ENCODE measurements at regions not wholly inside any gene's neighbourhood (a gene's known extent, or its start where the extent isn't known, plus 50 kb on each side); places are given as distances from the start of the nearest gene placed in this dataset.

DNA sequence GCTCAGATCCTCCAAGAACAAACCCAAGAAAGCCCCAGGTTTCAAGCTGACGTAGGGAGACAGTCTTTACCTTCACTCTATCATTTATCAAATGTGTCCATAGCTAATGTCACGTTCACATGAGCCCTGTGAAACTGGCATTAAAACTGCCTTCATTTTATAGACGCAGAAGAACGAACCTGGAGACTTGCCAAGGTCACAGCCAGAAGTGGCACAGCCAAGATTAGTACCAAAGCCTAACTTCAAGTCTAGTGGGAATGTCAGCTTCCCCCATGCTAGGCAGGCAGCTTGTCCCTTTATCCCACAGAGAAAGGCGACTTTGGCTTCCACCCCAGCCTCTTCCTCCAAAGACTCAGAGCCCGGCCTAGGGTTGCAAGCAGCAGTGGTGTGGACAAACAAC, 517.2 kb downstream of the SHQ1 start:
- peak in 3 of 51 donors; percentile 5 to 31 (median 7) for DNase-seq

DNA sequence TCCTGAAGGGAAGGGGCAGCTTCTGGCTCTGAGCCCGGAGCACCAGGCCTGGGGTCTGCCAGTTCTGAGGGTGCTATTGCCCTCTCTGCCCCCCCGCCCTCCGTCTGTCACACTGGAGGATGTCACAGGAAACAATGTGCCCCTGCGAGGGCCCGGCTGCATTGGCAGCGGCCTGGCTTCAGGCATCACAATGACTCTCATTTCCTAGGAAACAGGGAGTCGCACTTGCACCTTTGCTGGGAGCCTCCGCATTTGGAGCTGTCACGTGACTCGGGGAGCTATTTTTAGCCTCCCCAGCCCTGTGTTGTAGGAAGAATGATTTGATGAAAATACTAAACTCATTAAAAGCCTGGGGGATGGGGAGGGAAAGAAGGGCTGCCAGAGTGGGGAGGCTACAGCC, 518.9 kb downstream of the SHQ1 start:
- peak in 46 of 51 donors; percentile 7 to 84 (median 58) for DNase-seq

DNA sequence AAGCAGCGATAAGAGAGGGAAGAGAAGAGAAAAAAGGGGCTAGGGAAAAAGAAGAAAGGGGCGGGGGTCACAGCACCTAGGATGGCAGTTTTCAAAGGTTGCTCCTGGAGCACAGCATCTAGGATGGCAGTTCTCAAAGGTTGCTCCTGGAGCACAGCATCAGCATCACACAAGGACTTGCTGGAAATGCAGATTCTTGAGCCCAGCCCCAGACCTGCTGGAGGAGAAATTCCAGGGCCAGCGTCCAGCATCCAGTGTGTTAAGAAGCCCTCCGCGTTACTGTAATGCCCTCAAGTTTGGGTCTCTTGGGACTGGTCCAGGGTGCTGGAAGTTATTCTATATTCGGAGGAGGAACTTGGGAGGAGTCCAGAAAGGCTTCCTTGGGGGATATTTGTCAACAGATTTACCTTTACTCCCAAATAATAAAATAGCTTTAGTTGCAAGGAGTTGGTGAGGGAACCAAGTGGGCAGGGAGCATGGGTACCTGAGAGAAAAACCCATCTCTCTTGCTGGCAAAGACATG, 519.4 kb downstream of the SHQ1 start:
- DNase-seq = peak in 1 of 51 donors; percentile 10

DNA sequence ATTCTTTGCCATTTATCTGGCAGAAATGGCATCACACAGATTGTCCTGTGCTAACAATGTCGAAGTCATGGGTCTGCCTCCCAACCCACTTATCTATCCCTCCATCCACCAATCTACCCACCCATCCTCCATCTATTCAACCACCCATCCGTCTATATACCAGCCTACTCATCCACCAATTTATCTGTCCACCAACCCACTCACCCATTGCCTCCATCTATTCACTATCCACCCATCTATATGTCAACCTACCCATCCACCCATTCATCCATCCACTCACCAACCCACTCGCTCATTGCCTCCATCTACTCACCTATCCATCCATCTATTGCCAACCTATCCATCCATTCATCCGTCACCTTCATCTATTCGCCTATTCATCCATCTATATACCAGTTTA, 521.2 kb downstream of the SHQ1 start:
- no peak for DNase-seq

DNA sequence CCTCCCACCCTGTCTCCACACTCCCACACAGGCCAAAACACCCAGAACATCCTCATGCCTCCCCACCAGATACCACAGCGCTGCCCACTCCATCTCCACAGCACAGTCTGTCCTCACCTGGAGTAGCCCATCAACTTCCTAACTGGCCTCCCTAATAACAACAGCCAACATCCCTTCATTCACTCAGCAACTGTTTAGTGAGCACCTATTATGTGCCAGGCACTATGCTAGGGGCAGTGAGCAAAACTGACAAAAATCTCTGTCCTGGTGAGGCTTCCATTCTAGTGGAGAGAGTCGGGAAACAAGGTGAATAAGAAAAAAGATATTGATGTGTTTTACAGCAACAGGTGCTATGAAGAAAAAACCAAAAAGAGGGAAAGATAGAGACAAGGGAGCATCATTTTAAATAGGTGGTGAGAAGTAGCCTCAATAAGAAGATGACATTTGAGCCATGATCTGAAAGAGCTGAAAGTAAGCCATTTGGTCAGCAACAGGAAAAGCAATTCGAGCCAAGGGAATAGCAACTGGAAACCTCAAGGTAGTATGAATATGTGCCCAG, 523.9 kb downstream of the SHQ1 start:
- no peak for DNase-seq

DNA sequence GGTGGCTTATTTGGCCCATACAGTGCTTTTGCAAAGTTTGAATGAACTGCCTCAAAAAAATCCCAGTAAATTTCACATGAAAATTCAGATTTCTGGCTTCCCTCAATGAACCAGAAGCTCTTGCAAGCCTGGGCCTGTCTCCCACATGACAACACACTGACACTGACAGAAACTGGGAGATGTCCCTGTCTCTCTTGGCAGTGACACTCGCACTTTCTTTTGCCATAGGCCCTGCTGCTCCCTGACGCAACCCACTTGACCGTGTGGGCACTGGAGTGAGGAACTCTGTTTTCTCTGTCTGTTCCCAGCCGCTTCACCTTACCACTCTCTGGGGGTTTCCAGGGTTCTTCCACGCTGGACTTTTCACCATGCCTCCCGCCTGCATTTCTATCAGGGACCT, 524.5 kb downstream of the SHQ1 start:
- no peak for DNase-seq

DNA sequence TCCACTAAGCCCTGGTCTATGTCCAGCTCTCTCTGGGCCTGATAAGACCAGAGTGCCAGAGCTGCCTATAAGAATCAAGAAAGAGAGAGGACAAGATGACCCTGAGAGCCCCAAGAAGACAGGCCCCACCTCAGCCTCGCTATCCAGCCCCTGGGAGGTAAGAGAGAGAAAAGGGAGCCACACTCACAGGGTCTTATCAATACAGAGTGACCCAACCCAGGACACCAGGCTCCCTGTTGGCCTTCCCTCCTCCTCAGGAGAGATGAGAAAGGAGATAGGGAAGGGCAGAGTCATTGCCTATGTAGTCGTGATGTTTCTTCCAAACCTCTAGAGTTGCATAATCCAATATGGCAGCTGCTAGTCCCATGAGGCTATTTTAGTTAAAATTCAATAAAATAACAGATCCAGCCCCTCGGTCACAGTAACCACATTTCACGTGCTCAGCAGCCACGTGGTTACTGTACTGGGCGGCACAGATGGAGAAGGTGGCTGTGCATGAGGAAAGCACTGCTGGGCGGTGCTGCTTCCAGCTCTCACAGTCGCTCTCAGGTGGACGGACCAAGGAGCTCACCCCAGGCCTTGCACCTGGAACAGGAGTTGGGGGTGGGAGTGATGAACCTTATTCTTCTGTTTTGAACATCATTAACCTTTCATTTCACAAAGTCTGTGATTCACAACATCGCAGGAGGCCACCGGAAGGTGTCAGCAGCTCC, 525.8 kb downstream of the SHQ1 start:
- DNase-seq = no peak

DNA sequence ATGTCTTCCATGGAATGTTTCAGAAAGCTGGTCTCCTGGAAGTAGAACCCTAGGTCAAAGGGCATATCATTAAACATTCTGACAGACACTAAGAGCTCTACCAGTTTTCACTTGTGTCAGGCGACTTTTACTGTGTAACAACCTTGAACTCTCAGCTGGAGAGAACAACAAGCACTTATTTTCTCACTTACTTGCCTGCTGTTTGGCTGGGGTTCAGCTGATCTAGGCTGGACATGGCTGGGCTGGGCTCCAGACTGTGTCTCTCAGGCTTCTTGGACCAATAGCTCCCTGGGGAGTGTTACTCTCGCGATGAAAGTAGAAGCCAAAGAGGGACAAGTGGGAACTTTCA, 527.3 kb downstream of the SHQ1 start:
- no peak for DNase-seq

DNA sequence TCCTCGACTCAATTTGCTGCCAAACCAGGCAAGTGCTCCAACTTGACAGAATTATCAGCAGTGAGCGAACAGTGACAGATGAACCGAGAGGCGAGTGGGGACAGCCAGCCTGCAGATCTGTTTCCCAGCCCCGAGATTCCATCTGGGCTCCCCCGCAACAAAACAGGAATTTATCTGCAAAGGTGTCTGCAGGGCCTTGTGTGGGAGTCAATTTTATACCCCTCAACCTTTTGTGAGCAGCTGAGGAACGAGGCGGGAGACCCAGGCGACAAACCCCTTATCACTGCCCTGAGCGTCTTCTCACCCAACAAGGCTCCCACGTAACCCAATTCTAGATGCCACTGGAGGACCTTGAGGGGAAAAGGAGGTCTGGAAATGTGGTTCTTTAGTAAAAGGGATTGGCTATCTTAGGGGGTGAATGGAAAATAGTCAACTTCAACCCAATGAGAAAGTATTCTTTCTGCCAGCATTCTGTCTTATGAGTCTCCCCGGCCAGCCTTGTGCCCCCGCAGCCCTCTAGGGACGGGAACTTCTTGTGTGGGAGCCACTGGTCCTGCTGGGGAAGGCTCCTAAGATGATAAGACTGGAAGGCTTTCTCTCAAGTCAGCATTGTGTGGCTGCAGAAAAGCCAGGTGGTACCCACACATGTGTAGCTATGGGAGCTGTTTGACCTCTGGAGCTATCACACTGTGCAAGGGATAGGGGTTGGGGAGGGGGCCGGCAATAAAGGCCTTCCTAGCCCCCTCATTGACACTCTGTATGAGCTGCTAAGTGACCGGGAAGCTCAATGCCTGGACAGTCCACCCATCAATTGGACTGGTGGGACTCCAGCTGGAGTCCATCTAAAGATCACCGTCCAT, 527.9 kb downstream of the SHQ1 start:
- DNase-seq = no peak

DNA sequence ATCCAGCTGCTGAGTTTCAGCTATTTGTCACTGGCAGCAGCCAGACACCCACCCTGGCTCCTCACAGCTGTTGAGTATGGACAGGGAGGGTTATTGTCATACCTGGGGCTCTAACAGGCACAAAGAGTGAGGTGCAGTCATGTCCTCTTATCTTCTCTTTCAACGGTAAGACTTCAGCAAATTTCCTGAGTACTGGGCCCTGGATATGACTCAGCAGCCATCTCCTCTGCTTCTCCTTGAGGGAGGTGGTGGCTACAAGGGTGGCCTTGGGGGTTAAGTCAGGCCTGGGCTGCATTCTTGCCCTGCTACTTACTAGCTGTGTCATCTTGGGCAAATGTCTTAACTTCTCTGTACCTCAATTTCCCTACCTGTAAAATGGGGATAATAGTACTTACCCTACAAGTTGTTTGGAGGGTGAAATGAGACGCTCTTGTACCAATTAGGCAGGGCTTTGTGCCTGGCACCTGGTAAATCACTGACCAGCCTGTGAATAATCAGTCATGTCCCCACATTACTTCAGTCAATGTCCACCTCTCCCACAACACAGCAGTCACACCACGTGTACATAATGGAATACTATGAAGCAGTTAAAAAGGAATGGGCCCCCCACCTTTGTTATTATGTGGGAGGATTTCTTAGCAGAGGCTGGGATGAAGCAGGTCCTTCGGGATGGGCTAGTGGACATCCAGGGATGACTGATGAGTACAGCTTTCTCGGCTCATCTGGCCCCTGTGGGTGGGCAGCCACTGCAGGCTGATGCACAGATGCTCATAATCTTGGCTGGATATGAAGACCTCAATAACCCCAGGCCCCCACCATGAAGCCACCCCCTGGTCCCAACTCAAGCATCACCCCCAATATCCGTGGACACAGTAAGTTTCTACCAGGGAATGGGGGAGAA, 528.8 kb downstream of the SHQ1 start:
- no peak for DNase-seq

DNA sequence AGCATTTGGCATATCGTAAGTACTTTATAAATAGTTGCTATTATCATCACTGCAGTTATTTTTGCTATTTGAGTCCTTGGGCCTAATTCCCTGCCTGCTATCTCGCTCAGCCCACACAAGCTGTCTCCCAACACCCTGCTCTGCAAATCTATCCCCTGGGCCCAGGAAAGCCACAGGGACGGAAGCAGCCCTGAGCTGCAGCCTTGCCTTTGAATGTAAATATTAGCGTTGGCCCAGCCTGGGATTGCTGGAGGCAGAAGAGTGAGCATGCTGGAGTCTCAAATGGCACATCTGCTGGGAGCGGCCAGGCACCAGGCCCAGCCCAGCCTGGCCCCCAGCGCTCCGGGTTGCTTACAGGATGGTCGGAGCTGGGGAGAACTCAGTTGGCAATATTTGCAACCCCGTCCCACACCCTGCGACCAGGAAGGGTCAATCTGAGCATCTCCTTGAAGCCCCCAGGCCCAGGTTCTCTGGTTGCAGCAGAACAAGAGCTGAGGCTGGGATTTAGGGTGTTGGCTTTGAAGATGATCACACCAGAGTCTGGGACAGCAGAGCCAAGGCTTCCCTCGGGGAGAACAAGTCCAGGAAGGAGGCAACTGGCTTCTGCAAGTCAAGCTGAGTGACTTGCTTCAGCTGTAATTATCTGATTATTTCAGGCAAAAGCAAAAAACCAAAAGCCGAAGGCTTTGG, 529.6 kb downstream of the SHQ1 start:
- DNase-seq = no peak

DNA sequence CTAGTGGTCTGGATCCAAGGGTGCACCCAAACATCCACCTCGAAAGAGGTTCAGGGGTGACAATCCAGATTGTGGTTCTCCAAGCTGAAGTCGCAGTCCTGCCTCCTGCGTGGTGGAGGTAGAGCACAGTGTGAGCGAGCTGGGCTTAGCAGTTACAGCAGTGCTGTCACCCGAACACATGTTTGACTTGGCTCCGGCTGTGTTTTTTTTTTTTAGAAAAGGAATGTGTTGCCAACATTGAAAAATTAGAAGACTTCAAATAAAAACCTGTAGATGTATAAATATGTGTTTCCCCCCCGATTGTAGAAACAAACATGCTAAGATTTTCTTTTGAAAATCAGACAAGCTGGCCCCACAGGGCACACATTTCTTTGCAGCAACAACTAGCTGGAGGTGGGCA, 530.8 kb downstream of the SHQ1 start:
- DNase-seq = no peak

DNA sequence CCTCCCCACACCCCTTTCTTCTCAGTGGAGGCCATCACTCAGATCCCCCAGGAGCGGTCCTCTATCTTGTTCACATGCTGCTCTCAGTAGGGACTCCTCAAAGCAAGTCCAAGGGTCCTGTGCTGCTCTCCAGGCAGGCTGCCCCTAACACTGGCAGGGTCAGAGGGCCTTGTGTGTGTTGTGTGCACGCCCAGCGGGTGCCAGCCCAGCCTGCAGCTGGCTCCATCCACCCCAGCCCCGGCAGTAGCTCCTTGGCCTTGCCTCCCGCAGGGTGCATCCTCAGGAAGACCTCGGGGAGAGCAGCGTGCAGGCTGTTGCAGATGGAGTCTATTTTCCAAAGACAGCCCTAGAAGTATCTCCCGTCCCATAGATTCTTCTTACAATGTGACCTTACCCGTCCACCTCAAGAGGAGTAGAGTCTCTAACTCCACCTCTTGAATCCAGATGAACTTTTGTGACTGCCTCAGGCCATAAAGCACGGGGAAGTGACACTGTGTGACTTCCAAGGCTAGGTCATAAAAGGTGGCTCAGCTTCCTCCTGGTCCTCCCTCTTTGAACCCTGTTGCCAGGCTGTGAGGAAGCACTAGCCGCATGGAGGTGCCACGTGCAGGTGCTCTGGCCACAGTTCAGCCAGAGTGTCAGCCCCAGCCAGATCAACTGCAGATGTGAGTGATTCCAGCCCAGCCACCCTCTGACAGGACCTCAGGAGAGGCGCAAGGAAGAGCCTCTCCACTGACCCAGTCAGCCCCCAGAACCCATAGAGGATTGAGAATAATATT, 531.6 kb downstream of the SHQ1 start:
- DNase-seq = no peak

DNA sequence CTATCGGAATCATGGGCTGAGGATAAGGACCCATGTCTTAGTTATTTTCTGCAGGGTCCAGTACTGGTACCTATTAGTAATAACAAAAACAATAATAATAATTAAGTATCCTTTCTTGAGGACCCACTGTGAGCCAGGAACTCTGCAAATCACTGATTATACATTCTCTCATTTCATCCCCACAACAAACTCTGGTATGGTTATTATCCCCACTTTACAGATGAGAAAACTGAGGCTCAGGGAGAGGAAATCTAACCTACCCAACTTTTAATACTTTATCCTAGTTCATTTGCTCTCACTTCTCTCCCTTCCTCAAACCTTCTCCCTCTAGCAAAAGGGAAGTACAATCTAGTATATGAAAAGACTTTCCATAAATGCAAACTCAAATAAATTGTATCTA, 528.4 kb upstream of the PROK2 start:
- no peak for DNase-seq

DNA sequence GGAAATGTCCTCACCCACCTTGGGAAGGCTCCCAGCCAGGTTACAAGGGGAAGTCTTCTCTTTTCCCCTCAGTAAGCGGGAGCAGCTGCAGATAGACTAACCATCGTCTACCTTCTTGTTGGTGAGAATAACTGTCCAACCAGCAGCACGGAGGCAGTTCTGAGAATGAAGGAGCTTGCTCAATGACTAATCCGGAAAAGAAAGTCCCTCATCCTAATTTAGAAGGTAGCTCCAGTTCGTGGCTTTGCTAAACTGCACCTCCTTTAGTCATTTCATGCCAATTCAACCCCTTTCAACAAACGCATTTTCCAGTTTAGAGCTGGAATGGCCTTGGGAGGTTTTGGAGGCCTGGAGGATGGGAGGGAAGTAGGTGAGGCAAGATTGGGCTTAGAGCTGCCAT, 527.4 kb upstream of the PROK2 start:
- DNase-seq = no peak

DNA sequence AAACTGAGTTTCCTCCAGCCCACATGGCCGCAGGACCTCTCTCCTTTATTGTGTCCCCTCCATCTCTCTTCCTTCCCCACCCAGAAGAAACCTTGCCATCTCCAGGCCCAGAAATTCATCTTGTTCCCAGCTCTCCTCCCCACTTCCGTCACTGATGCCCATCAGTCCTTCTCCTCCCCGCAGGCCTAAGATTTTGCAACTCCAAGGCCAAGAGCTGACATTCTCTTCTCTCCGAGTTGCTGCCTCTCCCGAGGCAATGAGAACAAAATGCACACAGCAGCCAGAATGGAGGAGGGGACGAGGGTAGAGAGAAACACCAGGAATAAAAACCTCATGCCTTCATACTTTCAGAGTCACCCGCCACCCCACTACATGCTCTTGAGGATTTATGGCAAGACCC, 526.5 kb upstream of the PROK2 start:
- DNase-seq = no peak

DNA sequence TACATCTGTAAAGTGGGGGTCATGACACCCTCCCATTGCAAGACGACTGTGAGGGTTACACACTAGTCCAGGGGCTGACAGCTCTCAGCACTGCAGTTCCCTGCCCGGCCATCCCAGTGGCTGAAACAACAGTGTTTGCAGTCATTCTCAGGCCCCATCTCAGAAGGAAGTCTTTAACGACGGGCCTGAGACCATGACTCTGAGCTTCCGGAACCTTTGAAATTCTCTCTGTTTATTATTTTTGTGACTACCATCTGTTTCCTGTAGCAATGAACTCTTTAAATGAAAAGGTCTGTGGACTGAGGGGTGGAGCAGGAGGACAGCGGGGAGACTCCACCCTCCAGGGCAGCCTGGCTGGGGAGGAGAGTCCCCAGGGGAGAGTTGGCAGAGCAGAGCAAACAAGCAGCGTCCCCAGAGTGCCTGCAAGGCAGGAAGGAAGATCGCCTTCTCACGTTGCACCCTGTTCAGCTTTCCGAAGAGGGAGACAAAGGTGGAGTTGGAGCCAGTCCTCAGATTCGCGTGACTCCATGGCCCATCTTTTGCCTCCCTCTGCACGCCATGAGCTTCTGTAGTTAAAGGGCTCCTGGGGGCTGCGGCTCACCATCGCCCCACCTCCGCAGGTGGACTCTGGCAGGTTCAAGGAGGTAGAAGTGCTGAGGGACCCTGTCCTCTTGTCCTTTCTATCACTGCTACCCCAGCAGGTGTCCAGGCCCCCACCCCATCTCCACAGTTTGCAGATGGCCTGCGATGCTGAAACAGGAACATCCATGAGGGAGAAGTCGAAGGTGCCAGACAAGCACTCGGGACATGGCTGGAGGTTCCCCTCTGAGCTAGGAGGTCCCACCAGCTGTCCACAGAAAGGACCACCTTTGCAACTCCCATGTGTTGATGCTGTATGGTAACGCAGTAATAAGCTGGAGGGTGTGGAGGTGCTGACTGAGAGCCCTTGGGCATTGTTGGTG, 525.8 kb upstream of the PROK2 start:
- DNase-seq = no peak

DNA sequence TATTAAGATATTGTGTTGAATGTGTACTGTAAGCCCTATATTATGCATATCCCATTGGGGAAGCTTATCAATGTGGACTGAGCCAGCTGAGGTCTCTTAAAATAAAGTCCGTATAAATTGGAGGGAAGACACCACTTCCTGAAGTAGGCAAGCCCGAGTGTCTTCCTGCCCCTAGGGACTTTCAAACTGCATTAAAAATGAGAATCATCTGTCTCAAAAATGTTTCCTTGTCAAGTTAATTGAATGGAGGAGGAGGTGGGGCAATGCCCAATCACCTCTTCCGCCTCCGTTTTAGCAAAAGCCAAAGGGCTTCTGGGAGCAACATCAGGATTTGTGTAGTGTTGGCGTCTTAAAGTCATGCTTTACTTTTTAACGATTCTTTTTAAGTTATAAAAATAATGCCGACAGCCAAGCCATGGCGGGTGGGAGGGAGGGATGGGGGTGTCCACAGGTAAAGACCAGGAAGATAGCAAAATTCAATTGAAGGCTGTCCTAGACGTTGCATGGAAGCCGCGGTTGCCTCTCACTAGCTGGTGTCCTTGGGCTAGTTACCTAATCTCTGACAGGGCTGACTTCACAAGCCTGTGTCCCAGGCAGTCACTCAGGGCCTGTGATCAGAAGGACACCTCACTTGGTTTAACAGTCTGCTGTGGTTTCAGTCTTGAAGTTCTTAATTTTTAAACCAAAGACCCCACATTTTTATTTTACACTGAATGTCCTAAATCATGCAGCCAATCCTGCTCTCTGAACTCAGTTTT, 524.9 kb upstream of the PROK2 start:
- no peak for DNase-seq
